ENCODE measurements at regions not wholly inside any gene's neighbourhood (a gene's known extent, or its start where the extent isn't known, plus 50 kb on each side); places are given as distances from the start of the nearest gene placed in this dataset.

GRCh38 chr2:128783193-128783671, 464.6 kb upstream of the HS6ST1 start:
- Histone ChIP-seq H2AFZ (ENCODE audit: low read depth, low read length) (no peak overlapping the region), H3K9ac (replicated peaks; ENCODE audit: extremely low read depth, insufficient read depth, low read length) (no peak overlapping the region), H3K9me1 (replicated peaks; ENCODE audit: control insufficient read depth, extremely low read depth, insufficient read depth, low read length) (no peaks in the 10 kb centered on the region), H3K4me3 (replicated peaks in 1 of 3; ENCODE audit: insufficient read depth in 1 of 3, low read depth in 1 of 3, low read length in 3 of 3) (no peak overlapping the region), H4K20me1 (replicated peaks; ENCODE audit: control insufficient read depth, extremely low read depth, insufficient read depth, low read length) (no peaks in the 10 kb centered on the region), H3K79me2 (ENCODE audit: control insufficient read depth, insufficient read depth, low read length) (no peaks in the 10 kb centered on the region), H3K36me3 (ENCODE audit: control insufficient read depth in 2 of 2, extremely low read depth in 1 of 2, insufficient read depth in 2 of 2, low read length in 2 of 2) (no peaks in the 10 kb centered on the region), H3K27me3 (ENCODE audit: control insufficient read depth in 2 of 2, insufficient read depth in 2 of 2, low read length in 2 of 2) (no peaks in the 10 kb centered on the region), H3K4me1 (ENCODE audit: control insufficient read depth, extremely low read depth, insufficient read depth, low read length) (no peaks in the 10 kb centered on the region), H3K27ac (ENCODE audit: insufficient read depth, low read depth, low read length) (no peak overlapping the region), H3K4me2 (ENCODE audit: insufficient read depth, low read length) (no peak overlapping the region), H3K9me3 (replicated peaks; ENCODE audit: control insufficient read depth, insufficient read depth, low read length) (peaks cover 2% of the 10 kb centered on the region)
- no TSS peak for BruUV-seq (replicated peaks)
- intact Hi-C loops (cut with micrococcal nuclease) = no loop called here
- no peak for DNase-seq (ENCODE audit: low read depth, low spot score)
- POLR2A ChIA-PET = no interaction called here
- no peak for FAIRE-seq
- dilution Hi-C loops (cut with MboI; ENCODE audit: extremely low pct_ligation_motif_present, low sequenced_read_pairs) = no loop called here
- TF ChIP-seq FOS (IDR thresholded peaks at IDR 0.05; ENCODE audit: borderline replicate concordance, insufficient read depth, low read length) (no peak), MAX (IDR thresholded peaks at IDR 0.05; ENCODE audit: insufficient read depth, insufficient read length) (no peak), CTCF (IDR thresholded peaks at IDR 0.05; ENCODE audit: extremely low read depth in 1 of 2, insufficient read depth in 1 of 2, low read depth in 1 of 2, low read length in 2 of 2) (no peak), POLR2A (IDR thresholded peaks at IDR 0.05; ENCODE audit: low read depth, low read length) (no peak), POLR2AphosphoS5 (IDR thresholded peaks at IDR 0.05; ENCODE audit: insufficient read depth, low read depth, low read length) (no peak), EZH2 (IDR thresholded peaks at IDR 0.05; ENCODE audit: borderline replicate concordance, low read depth, low read length, severe bottlenecking) (no peak), MYC (IDR thresholded peaks at IDR 0.05; ENCODE audit: low read depth, low read length) (no peak), JUN (IDR thresholded peaks at IDR 0.05; ENCODE audit: borderline replicate concordance, insufficient read depth, insufficient read length, low read depth) (no peak), GATA2 (IDR thresholded peaks at IDR 0.05; ENCODE audit: insufficient read depth, insufficient read length, low read depth, low read length) (no peak)
- CTCF ChIA-PET = no interaction called here
